Gastrocnemius medialis (tissue), 4 donors: ENCODE measurements at regions not wholly inside any gene's neighbourhood (a gene's known extent, or its start where the extent isn't known, plus 50 kb on each side); places are given as distances from the start of the nearest gene placed in this dataset.

ENCODE experiments used
- POLR2A ChIP-seq, 2 donors: fragments of 450-650 bp; IDR thresholded peaks; one replicate each; pipeline ENCODE4 v1.6.1; 2017; ENCODE audit warnings: antibody characterized with exemption in 2 of 2, mild to moderate bottlenecking in 2 of 2, moderate library complexity in 2 of 2
- TF ChIP-seq, protein P1 (sequence below), 5 experiments: fragments of 450-650 bp in 3 of 5; fragments of 200-600 bp in 2 of 5; sonication (generic) in 2 of 5; IDR thresholded peaks in 4 of 5; conservative IDR thresholded peaks in 1 of 5; 1 replicate in 4 of 5; 2 replicates in 1 of 5; pipeline ENCODE4 v1.5.1; 2016 to 2019; ENCODE audit warnings: antibody characterized with exemption in 5 of 5, mild to moderate bottlenecking in 3 of 5, moderate library complexity in 3 of 5

DNA sequence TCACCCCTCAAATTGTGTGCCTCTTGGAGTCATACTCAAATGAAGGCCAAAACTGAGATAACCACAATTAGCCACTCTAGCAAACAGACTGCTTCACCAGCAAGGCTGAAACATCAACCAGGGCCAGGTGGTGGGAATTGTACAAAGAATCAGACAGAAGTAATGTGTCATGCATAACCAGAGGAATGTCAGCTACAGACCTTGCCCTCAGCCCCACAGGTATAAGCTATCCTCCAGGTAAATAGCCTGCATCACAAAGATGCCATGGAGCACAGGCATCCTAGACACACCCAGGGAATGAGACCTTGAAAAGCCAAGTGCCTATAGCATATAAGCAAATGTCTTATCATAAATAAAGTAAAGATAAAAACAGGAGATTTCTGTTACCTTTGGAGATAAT is 242.7 kb downstream of the CETN3 start:
- TF ChIP-seq, protein P1, sequence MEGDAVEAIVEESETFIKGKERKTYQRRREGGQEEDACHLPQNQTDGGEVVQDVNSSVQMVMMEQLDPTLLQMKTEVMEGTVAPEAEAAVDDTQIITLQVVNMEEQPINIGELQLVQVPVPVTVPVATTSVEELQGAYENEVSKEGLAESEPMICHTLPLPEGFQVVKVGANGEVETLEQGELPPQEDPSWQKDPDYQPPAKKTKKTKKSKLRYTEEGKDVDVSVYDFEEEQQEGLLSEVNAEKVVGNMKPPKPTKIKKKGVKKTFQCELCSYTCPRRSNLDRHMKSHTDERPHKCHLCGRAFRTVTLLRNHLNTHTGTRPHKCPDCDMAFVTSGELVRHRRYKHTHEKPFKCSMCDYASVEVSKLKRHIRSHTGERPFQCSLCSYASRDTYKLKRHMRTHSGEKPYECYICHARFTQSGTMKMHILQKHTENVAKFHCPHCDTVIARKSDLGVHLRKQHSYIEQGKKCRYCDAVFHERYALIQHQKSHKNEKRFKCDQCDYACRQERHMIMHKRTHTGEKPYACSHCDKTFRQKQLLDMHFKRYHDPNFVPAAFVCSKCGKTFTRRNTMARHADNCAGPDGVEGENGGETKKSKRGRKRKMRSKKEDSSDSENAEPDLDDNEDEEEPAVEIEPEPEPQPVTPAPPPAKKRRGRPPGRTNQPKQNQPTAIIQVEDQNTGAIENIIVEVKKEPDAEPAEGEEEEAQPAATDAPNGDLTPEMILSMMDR (IDR thresholded peaks at IDR 0.05 in 4 of 5, conservative IDR thresholded peaks at IDR 0.05 in 1 of 5), result no peak
- TF ChIP-seq POLR2A (IDR thresholded peaks at IDR 0.05), result no peak
